ENCODE measurements at regions not wholly inside any gene's neighbourhood (a gene's known extent, or its start where the extent isn't known, plus 50 kb on each side); places are given as distances from the start of the nearest gene placed in this dataset.

DNA sequence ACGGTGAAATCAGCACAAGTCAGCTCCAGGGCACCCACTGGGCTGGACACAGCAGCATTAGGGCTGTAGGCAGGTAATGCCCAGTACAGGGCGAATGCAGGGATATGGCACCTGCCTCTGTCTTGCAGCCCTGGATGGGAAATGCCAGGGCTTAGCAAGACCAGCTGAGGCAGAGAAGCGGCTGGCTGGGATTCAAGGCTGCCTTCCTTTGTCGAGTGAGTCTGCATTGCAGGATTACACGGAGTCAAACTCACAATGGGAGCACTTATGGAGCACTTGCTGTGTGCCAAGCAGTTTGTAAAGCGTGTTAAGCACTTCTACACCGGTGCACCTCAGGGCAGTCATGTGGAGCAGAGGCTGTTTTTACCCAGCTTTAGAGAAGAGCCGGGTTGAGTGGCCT is 87.3 kb upstream of the HDAC4 start (continued):
- no peak for TF ChIP-seq ZNF404 (tag by site-specific recombination; IDR thresholded peaks at IDR 0.05)

DNA sequence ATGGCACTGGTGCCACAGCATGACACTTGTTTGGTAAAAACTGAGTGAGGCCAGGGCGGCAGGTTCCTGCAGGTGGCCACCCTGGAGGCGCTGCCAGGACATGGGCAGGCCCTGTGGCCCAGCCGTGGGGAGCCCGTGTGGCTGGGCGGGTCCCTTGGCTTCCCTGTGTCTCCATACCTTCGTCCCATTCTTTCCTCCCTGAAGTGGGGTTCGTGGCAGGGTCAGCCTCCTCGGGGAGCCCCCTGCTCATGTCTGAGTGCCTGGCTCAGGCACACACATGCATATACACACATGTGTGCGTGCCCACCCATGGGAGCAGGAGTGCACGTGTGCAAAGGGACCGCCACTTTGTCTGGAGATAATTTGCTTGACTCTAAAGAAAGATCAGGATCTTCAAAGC is 86.5 kb upstream of the HDAC4 start:
- POLR2A ChIA-PET: no interaction called here

DNA sequence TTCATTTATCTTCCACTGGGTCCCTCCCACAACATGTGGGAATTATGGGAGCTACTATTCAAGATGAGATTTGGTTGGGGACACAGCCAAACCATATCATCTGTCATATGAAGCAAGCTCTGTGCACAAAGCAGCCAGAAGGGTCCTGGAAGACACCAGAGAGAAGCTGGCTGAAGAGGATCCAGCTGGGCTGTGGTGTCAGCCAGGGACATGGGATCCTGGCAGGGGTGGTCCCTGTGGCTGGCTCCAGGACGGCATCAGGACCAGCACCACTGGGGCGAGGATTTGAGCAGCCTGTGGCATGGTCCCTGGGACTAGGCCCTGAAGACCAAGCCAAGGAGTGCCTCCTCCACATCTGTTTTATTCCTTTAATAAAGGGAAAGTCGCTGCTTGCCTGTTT is 84.8 kb upstream of the HDAC4 start:
- H3K4me3 ChIP-seq (ENCODE audit: low read depth, low read length): no peak overlapping the region
- CTCF ChIA-PET: no interaction called here
- no peaks in the 10 kb centered on the region for H3K9me3 ChIP-seq (ENCODE audit: control insufficient read depth, insufficient read depth, low read depth, low read length)
- H3K27ac ChIP-seq (ENCODE audit: extremely low read depth, low read depth, low read length): no peak overlapping the region
- H3K4me1 ChIP-seq (ENCODE audit: control insufficient read depth, insufficient read depth, low read length): no peaks in the 10 kb centered on the region
- POLR2A ChIA-PET: no interaction called here
- H3K36me3 ChIP-seq (ENCODE audit: control insufficient read depth in 2 of 2, insufficient read depth in 1 of 2, low read length in 2 of 2): no peaks in the 10 kb centered on the region
- TF ChIP-seq ZNF544 (tag by site-specific recombination; IDR thresholded peaks at IDR 0.05) (no peak), ZNF239 (tag by site-specific recombination; IDR thresholded peaks at IDR 0.05) (no peak), IKZF3 (tag by site-specific recombination; IDR thresholded peaks at IDR 0.05) (no peak), SCRT2 (tag by site-specific recombination; IDR thresholded peaks at IDR 0.05) (no peak), ZFP41 (tag by site-specific recombination; IDR thresholded peaks at IDR 0.05; ENCODE audit: borderline replicate concordance) (no peak), ZNF404 (tag by site-specific recombination; IDR thresholded peaks at IDR 0.05) (no peak), SP7 (tag by site-specific recombination; IDR thresholded peaks at IDR 0.05) (no peak), ZNF530 (tag by site-specific recombination; IDR thresholded peaks at IDR 0.05; ENCODE audit: low read depth) (no peak), ZNF76 (tag by site-specific recombination; IDR thresholded peaks at IDR 0.05; ENCODE audit: borderline replicate concordance, low read depth) (no peak), ZNF416 (tag by site-specific recombination; IDR thresholded peaks at IDR 0.05) (no peak), ZSCAN23 (tag by site-specific recombination; IDR thresholded peaks at IDR 0.05) (no peak), ZNF677 (tag by site-specific recombination; IDR thresholded peaks at IDR 0.05) (no peak), ZNF140 (tag by site-specific recombination; IDR thresholded peaks at IDR 0.05) (no peak)

More for the DNA sequence above, 86.5 kb upstream of the HDAC4 start:
- no peak overlapping the region for H3K27ac ChIP-seq (ENCODE audit: extremely low read depth, low read depth, low read length)
- H3K9me3 ChIP-seq (ENCODE audit: control insufficient read depth, insufficient read depth, low read depth, low read length): no peaks in the 10 kb centered on the region
- no peaks in the 10 kb centered on the region for H3K4me1 ChIP-seq (ENCODE audit: control insufficient read depth, insufficient read depth, low read length)
- CTCF ChIA-PET: no interaction called here
- no peak overlapping the region for H3K4me3 ChIP-seq (ENCODE audit: low read depth, low read length)
- H3K36me3 ChIP-seq (ENCODE audit: control insufficient read depth in 2 of 2, insufficient read depth in 1 of 2, low read length in 2 of 2): no peaks in the 10 kb centered on the region
- TF ChIP-seq MEIS1 (CRISPR knock-in tag; IDR thresholded peaks at IDR 0.05; ENCODE audit: borderline replicate concordance): no peak
- no peak for TF ChIP-seq ZNF529 (tag by site-specific recombination; IDR thresholded peaks at IDR 0.05; ENCODE audit: insufficient replicate concordance)
- no peak for TF ChIP-seq ZNF335 (tag by site-specific recombination; conservative IDR thresholded peaks at IDR 0.05)
- TF ChIP-seq ZNF585B (tag by site-specific recombination; IDR thresholded peaks at IDR 0.05): no peak
- TF ChIP-seq, protein P1, sequence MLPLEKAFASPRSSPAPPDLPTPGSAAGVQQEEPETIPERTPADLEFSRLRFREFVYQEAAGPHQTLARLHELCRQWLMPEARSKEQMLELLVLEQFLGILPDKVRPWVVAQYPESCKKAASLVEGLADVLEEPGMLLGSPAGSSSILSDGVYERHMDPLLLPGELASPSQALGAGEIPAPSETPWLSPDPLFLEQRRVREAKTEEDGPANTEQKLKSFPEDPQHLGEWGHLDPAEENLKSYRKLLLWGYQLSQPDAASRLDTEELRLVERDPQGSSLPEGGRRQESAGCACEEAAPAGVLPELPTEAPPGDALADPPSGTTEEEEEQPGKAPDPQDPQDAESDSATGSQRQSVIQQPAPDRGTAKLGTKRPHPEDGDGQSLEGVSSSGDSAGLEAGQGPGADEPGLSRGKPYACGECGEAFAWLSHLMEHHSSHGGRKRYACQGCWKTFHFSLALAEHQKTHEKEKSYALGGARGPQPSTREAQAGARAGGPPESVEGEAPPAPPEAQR (tag by site-specific recombination; IDR thresholded peaks at IDR 0.05): no peak
- TF ChIP-seq ZNF19 (tag by site-specific recombination; IDR thresholded peaks at IDR 0.05; ENCODE audit: low read depth): no peak
- TF ChIP-seq ZNF747 (tag by site-specific recombination; IDR thresholded peaks at IDR 0.05): no peak
- TF ChIP-seq ZNF629 (tag by site-specific recombination; IDR thresholded peaks at IDR 0.05): no peak
- TF ChIP-seq, protein P2, sequence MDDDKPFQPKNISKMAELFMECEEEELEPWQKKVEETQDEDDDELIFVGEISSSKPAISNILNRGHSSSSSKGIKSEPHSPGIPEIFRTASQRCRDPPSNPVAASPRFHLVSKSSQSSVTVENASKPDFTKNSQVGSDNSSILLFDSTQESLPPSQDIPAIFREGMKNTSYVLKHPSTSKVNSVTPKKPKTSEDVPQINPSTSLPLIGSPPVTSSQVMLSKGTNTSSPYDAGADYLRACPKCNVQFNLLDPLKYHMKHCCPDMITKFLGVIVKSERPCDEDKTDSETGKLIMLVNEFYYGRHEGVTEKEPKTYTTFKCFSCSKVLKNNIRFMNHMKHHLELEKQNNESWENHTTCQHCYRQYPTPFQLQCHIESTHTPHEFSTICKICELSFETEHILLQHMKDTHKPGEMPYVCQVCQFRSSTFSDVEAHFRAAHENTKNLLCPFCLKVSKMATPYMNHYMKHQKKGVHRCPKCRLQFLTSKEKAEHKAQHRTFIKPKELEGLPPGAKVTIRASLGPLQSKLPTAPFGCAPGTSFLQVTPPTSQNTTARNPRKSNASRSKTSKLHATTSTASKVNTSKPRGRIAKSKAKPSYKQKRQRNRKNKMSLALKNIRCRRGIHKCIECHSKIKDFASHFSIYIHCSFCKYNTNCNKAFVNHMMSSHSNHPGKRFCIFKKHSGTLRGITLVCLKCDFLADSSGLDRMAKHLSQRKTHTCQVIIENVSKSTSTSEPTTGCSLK (tag by site-specific recombination; IDR thresholded peaks at IDR 0.05): no peak
- TF ChIP-seq ZNF624 (tag by site-specific recombination; IDR thresholded peaks at IDR 0.05): no peak
- no peak for TF ChIP-seq KLF16 (tag by site-specific recombination; IDR thresholded peaks at IDR 0.05)
- TF ChIP-seq ZNF10 (tag by site-specific recombination; IDR thresholded peaks at IDR 0.05): no peak
- TF ChIP-seq ZNF221 (tag by site-specific recombination; IDR thresholded peaks at IDR 0.05; ENCODE audit: borderline replicate concordance): no peak

Measured in HEK293 (cell line).